ENCODE measurements at regions not wholly inside any gene's neighbourhood (a gene's known extent, or its start where the extent isn't known, plus 50 kb on each side); places are given as distances from the start of the nearest gene placed in this dataset.

- TF ChIP-seq ZNF263 (CRISPR knock-in tag; IDR thresholded peaks at IDR 0.05; ENCODE audit: low read depth), result no peak
- TF ChIP-seq TEAD4 (CRISPR knock-in tag; IDR thresholded peaks at IDR 0.05), result no peak
- no peak for TF ChIP-seq CREM (CRISPR knock-in tag; IDR thresholded peaks at IDR 0.05)
- TF ChIP-seq ZNF138 (CRISPR knock-in tag; conservative IDR thresholded peaks at IDR 0.05), result no peak
Observed at GRCh38 chr6:28765978-28766351, 157.8 kb downstream of the TRIM27 start (continued).

- Mint-ChIP-seq H3K27me3 (ENCODE audit: low read depth) (peaks cover 100% of the 10 kb centered on the region), H3K4me1 (peaks cover 72% of the 10 kb centered on the region), H3K27ac (no peak overlapping the region), H3K36me3 (no peaks in the 10 kb centered on the region), H3K9me3 (no peaks in the 10 kb centered on the region), H3K4me3 (peak overlapping the region; percentile 74)
- TF ChIP-seq ZBTB43 (CRISPR knock-in tag; IDR thresholded peaks at IDR 0.05), result no peak
- no peak for TF ChIP-seq ZNF532 (CRISPR knock-in tag; IDR thresholded peaks at IDR 0.05; ENCODE audit: borderline replicate concordance)
- TF ChIP-seq MXD4 (CRISPR knock-in tag; IDR thresholded peaks at IDR 0.05; ENCODE audit: borderline replicate concordance), result no peak
- TF ChIP-seq NFE2L1 (CRISPR knock-in tag; IDR thresholded peaks at IDR 0.05), result no peak
- TF ChIP-seq ZNF416 (CRISPR knock-in tag; IDR thresholded peaks at IDR 0.05), result no peak
- no peak for TF ChIP-seq ZNF219 (CRISPR knock-in tag; IDR thresholded peaks at IDR 0.05; ENCODE audit: borderline replicate concordance)
- POLR2A ChIA-PET, result interaction anchor here (1.0 kb wide), 1 partner anchor 44 kb away, joined by 4 read pairs; no protein-coding TSS in a partner anchor
- CTCF ChIA-PET, result interaction anchor here (0.6 to 2.6 kb wide), 12 partner anchors 7 to 1330 kb away, joined by 3 to 8 read pairs (median 5); no protein-coding TSS in a partner anchor
- no peak for DNase-seq (ENCODE audit: low spot score)
- ATAC-seq, result no peak
Observed at GRCh38 chr6:28766426-28766825, 157.4 kb downstream of the TRIM27 start.

- ChIA-PET CTCF (interaction anchor here (0.5 to 1.9 kb wide), 5 partner anchors 20 to 219 kb away, joined by 3 to 5 read pairs (median 3); no protein-coding TSS in a partner anchor), POLR2A (no interaction called here)
- H3K9me3 Mint-ChIP-seq, result no peaks in the 10 kb centered on the region
- ATAC-seq, result no peak
- no peak for DNase-seq (ENCODE audit: low spot score)
- TF ChIP-seq CREB1 (CRISPR knock-in tag; IDR thresholded peaks at IDR 0.05) (no peak), ATF2 (CRISPR knock-in tag; IDR thresholded peaks at IDR 0.05; ENCODE audit: borderline replicate concordance, low read depth) (no peak), ATF3 (CRISPR knock-in tag; conservative IDR thresholded peaks at IDR 0.05) (no peak), KAT7 (CRISPR knock-in tag; IDR thresholded peaks at IDR 0.05; ENCODE audit: borderline replicate concordance) (no peak), ZNF138 (CRISPR knock-in tag; conservative IDR thresholded peaks at IDR 0.05) (no peak), IRF2 (CRISPR knock-in tag; IDR thresholded peaks at IDR 0.05; ENCODE audit: borderline replicate concordance, low read depth) (no peak), SOX15 (CRISPR knock-in tag; IDR thresholded peaks at IDR 0.05) (no peak), IRF1 (CRISPR knock-in tag; IDR thresholded peaks at IDR 0.05) (no peak), AR (CRISPR knock-in tag; IDR thresholded peaks at IDR 0.05) (no peak), MXD4 (CRISPR knock-in tag; IDR thresholded peaks at IDR 0.05; ENCODE audit: borderline replicate concordance) (no peak)
- peak overlapping the region; percentile 74 for H3K4me3 Mint-ChIP-seq
- H3K27ac Mint-ChIP-seq, result no peak overlapping the region
- peaks cover 100% of the 10 kb centered on the region for H3K27me3 Mint-ChIP-seq (ENCODE audit: low read depth)
- no peaks in the 10 kb centered on the region for H3K36me3 Mint-ChIP-seq
- peaks cover 79% of the 10 kb centered on the region for H3K4me1 Mint-ChIP-seq
Observed at GRCh38 chr6:28767133-28767532, 156.7 kb downstream of the TRIM27 start.

Data from WTC11 (cell line).